Midbrain (tissue), 1 donor: ENCODE measurements at regions not wholly inside any gene's neighbourhood (a gene's known extent, or its start where the extent isn't known, plus 50 kb on each side); places are given as distances from the start of the nearest gene placed in this dataset.
"Not testable (repeated sequence)": the region's sequence is repeated elsewhere in the genome, so short reads cannot be mapped to it uniquely, and the experiment has no call there.

Experiments
- DNase-seq: peaks from one replicate; lab custom pipeline; 2025; lab: John Stamatoyannopoulos, UW

DNA sequence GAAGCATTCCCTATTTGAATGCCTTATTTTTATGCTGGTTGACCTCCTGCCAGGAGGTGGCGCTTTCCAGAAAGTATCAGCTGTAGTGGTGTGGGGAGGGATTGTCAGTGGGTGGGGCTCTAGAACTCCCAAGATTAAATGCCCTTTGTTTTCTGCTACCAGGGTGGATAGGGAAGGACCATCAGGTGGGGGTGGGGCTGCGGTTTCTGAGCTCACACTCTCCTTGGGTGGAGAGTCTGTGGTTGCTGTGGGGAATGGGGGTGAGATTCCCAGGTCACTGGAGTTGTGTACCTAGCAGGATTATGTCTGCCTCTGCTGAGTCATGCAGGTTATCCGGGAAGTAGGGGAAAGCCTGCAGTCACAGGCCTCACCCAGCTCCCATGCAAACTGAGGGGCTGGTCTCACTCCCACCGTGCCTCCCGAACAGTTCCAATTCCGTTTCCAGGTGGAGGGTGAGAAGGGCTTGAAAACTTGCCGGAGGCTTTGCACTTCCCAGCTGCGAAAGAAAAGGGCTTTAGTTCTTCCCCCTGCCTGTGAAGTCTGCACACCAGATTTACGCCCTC, 68.3 kb downstream of the ALG10B start:
- DNase-seq: no peak

DNA sequence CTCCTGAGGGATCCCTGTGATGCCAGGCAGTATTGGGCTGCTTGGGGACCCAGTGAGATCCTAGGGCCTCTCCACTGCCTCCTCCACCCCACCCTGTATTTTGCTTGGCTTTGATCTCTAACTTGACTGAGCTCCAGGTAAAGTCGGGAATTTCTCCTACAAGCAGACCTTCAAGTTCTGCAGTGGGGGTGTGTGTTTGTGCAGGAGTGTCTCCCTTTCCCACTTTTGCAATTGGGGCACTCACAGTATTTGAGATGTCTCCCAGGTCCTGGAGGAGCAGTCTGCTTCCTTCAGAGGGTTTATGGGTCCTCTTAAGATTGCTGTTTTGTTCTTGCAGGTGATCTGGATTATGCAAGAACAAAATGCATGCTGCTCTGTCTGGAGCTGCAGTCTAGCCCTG, 68.9 kb downstream of the ALG10B start:
- DNase-seq: no peak

DNA sequence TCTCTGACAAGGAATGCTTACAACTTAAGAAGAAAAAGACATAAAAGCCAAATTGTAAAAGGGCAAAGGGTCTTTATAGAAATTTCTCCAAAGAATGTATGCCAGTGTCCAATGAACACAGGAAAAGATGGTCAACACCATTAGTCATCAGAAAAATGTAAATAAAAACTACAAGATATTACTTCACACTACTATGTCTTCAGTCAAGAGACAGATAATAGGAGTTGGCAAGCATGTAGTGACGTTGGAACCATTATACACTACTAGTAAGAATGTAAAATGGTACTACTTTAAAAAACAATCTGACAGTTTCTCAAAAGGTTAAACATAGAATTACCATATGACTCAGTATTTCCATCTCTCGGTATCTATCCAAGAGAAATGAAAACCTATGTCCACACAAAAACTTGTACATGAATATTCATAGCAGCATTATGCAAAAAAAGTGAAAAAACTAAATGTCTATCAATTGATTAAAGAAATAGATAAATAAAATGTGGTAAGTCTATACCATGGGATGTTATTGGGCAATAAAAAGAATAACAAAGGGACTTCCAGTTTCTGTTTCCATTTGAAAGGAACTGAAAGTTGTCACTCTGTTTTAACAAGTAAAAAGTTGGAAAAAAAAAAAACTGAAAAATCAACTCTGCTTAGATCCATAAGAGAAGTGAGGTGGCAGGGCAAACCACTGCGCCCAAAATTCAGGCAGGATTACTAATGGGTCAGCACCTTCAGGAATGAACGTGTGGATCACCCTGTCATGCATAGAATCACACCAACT, 69.8 kb downstream of the ALG10B start:
- no peak for DNase-seq

DNA sequence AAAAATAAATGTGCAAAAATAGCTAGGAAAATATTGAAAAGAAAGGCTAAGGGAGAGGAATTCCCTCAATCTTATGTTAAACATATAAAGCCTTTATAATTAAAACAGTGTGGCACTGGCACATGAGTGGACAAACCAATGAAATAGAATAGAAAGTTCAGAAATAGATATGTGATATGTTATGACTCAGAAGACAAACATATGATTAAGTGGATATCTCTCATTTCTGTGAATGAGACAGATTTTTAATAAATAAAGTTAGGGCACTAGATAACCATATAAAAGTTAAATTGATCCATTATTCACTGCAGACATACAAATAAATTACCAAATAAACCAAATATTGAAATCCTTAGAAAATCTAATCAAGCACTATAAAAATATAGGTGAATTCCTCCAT, 73.0 kb downstream of the ALG10B start:
- no peak for DNase-seq

DNA sequence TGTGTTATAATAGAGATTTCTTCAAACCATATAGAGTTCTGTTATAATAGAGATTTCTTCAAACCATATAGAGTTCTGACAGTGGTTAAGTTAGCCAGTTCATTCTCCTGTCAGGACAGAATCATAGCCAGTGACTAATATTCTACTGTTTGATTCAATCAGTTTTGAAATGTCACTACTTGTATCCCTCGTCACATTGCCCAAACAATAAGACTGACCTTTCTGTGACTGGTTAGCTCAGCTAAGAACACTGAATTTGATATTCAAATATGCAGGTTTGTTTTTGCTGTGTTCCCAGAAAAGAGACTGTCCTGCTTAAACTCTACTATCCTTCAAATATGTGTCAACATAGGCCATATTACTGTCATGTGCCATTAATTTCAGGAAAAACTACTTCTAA, 74.4 kb downstream of the ALG10B start:
- DNase-seq: no peak

DNA sequence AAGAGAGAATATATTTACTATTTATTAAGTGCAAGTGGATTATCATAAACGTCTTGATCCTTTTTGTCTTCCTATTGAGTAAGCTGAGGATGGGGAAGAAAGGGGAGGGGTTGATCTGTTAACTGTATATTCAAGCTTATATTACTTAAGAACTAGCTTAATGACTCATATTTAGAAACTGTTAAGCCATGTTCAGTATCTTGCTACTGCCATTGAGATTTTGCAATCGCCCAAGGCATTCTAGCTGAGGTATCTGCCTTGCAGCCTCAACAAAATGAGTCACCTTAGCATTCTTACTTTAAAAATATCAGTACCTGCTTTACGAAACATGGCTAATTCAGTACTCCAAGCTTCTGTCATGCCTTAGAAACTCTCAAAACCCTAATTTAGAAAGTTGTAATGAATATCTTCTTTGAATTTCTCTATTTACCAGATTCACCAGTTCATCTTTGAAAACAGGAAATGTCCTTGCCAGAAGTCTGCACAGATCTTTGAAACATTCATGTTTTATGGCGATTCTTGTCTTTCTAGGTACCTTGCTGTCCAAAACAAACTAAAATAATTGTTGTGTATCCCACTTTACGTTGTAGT, 76.1 kb downstream of the ALG10B start:
- no peak for DNase-seq

DNA sequence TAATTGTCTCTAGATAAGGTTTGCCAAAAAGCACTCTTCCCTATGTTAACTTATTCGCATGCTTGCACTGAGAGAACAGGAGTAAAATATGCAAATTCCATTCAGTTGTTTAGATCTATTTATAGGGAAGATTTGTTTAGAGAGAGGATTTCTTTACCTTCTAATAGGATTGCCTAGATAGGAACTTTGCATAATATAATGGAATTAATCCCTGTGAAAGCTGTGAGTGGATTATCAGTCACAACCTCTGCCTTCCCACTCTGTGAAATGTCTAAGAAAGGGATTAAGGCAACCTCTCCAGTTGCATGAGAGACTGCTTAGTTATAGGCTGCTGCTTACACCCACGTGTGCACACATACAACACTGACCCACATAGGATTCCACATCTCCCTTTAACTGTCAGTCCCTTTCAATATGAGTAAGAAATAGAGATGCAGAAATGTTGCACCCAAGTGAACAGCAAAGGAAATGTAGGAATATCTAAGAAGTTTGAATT, 83.2 kb downstream of the ALG10B start:
- DNase-seq: no peak

DNA sequence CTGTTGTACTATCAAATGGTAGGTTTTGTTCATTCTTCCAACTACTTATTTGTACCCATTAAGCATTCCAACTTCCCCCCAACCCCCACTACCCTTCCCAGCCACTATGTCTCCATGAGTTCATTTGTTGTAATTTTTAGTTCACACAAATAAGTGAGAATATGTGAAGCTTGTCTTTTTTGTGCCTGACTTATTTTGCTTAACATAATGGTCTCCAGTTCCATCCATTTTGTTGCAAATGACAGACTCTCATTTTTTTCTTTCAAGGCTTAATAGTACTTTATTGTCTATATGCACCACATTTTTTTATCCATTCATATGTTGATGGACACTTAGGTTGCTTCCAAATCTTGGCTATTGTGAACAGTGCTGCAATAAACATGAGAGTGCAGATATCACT, 86.2 kb downstream of the ALG10B start:
- DNase-seq: no peak

DNA sequence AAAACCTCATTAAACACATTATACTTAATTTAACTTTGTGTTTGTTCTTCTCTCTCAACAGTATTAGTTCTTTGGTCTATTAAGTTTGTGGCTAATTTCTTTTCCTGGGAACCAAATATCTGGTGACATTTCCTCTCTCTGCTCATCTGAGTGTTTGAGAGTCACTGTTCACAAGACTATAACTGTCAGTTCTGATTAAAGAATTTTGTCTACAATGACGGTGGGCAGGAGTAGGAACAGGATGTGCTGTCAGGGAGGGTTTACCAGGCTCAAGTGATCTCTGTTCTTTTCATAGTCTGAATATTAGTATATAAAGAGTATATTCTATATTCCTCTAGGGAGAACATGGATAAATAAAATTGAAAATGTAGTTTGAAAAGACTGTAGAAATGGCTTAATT, 92.9 kb downstream of the ALG10B start:
- no peak for DNase-seq

DNA sequence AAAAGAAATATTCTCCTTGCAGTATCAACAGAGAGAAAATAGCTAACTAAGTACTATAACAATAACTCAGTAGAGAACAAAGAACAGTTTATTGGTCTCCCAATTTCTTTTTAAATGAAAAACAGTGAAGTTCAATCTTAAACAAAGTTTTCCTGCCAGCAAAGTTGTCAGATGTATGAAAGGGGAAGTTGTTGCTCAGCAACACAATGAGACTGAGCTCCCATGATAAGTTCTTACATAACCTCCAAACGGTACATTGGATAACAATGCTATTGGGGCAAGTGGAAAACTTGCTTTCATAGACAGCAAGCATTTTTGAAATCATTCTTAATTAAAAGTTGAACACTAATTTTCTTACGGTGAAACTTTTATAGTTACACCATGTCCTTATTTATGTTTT, 94.9 kb downstream of the ALG10B start:
- DNase-seq: no peak

DNA sequence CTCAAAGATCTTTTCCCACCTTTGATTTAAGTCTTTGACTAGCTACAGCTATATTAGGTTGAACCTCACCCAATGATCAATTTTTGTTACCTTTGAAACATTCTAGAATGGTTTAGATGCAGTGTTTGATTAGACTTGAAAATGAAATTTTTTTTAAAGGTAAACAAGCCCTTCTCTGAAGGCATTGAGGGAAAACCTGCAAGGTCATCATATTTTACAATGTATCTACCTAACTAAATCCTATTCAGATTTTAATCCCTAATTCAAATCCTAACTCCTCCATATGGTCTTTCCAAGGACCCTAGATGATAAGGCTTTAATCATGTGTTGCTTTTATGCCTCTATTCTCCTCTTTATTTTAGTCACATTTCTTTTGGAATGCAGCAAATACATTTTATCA, 95.4 kb downstream of the ALG10B start:
- no peak for DNase-seq

DNA sequence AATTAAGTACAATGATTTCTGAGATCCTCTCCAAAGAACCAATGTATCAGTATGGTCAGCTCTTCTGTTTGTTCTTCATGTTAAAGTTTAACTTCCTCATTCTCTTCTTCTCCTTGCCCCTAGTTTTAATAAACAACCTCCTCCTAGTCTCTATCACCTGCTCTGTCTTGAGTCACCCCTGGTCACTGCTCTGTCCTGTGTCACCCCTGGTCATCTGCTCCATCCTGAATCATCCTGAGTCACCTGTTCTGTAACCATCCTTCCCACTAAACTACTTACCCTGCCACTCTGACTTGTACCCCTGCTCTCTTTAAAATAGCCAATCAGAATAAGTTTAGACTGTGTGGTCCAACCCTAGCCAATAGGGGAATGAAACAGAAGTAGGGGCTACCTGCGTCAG, 100.5 kb downstream of the ALG10B start:
- DNase-seq: no peak

DNA sequence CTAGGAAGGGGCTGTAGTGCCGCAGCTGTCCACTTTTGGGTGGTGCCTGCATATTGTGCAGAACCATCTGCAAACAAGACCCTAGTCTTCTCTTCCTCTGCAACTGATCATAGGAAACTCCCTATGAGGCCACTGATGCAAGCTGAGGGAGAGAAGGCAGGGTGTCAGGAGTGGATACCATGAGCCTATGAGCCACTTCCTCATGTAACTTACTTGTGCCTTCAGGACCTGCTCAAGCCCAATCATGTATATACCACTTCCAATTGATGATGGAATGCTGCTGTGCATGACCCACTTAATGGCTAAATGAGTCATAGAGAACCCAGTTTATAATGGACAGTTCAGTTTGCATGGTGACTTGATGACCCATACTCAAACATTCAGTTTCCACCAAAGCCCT, 107.9 kb downstream of the ALG10B start:
- DNase-seq: no peak

DNA sequence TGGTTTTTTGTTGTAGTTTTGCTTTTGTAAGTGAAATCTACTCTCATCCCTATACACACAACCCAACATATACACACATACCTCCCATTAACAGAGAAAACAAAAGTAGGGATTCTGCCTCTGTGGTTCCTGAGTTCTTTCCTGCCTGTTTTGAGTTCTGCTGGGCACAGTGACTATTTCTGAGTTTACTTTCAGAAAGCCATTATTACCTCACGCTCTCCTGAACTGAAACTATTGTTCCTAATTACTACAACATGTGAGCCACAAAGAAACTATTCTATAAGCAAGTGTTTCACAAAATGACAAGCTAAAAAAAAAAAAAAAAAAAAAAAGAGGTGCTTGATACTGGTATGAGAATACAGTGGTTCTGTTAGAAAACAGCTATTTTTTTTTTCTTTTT, 110.9 kb downstream of the ALG10B start:
- no peak for DNase-seq

DNA sequence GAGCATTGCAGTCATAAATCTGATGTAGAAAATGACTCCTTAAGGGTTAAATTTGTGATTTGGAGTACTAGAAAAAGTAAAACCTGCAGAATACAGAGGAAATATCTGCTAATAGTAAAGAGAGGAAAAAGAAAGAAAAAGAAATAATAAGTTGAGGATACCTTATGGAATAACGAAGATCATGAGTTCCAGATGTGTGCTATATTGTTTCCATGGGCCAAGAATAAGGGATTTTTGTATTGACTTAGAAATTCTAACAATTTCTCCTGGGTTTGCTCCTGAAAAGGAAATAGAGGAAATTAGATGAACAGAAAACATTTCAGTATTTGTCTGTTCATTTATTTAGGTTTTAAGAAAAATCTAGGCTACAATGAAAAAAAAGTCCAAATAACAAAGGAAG, 115.3 kb downstream of the ALG10B start:
- no peak for DNase-seq

DNA sequence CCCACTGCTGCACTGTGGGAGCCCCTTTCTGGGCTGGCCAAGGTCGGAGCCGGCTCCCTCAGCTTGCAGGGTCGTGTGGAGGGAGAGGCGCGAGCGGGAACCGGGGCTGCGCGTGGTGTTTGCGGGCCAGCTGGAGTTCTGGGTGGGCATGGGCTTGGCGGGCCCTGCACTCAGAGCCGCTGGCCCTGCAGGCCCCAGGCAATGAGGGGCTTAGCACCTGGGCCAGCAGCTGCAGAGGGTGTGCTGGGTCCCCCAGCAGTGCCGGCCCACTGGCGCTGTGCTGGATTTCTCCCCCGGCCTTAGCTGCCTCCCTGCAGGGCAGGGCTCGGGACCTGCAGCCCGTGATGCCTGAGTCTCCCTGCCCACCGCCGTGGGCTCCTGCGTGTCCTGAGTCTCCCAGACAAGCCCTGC, 125.3 kb downstream of the ALG10B start:
- DNase-seq: not testable (repeated sequence)

DNA sequence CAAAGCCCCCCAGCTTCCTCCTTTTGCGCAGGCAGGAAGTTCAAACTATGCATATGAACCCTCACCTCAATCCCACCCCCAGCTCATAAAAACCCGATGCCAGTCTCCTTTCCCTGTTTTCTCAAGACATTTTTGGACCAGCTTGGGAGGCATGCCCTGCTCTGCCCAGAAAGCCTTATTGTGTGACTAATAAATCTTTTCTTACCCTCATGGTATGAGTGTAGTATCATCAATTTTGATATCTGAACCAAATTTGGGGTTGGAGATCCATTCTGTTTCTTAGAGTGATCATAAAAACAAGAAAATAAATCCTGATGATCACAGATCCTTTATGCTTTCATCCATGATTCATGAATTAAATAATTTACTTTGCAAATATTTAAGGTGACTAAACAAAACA, 128.5 kb downstream of the ALG10B start:
- DNase-seq: no peak

DNA sequence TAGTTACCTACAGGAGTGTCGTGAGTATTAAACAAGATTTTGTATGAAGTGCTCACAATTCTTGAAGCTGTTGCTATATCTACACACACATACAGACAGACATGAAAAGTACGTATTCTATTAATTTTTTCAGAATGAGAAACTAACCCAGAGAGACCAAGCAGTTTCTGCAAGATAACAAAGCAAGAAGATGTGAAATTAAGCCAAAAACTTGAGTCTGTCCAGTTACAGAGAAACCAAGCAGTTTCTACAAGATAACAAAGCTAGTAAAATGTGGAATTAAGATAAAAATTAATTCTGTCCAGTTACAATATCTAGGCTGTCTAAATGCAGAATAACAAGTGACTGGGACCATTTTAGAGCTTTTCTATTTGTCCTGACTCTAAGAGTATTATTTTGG, 132.4 kb downstream of the ALG10B start:
- no peak for DNase-seq

DNA sequence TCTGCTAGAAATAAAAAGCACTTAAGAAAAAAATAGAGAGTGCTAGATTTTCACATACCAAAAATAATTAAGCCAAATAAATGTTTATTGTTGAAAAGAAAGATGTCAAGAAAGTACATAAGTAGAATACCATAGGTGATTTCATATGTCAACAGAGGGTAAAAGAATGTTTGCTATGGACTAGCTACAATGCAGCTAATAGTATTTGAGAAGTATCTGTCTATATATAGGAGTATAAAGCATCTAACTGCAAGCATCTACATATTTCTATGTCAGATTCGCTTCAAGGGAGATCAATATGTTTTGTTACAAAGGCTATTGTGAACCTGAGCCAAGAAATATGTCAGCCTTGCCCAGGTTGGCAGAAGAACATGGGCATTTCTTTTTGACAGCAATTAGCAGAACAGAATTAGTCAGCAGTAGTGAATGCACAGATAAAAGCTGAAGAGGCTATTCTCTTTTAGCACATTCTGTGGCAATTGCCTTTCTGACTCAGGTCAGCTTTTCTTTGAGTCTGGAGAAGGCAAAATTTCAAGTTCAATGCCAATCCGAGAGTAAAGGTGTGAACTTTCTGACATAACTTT, 140.1 kb downstream of the ALG10B start:
- DNase-seq: no peak

DNA sequence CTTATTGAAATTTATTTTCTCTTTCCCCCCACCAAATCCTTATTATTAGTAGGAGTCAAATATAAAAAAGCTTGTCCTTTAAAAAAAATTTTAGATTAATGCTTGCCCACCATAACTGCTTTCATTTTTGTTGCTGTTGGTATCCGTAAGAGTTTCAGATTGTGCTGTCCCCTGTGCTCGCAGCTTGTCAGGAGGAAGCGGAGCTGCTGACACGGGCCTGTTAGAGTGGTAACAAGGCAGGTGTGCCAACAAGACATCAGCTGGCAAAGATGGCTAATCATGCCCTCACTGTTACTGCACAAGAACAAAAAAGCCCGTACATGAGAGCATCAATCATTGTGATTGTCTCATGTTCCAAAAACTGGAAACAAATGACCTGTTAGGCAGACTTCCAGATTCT, 148.4 kb downstream of the ALG10B start:
- DNase-seq: no peak

DNA sequence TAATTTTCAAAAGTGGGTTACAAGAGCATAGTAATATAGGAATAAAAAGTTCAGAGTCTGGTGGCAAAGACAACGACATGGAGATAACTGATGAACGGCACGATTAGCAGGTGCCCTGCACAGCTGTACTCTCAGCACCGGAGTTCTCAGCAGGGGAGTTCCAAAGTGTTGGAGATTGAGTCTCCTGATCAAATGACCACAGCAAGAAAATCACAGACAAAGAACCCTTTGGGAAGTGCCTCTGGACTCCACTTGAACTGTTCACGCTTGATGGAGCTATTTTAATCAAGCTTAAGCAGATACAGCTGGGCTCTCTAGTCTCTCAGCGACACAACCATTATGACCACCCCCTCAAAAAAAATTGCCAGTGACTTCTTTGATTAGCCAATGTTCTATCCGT, 153.1 kb downstream of the ALG10B start:
- DNase-seq: no peak

DNA sequence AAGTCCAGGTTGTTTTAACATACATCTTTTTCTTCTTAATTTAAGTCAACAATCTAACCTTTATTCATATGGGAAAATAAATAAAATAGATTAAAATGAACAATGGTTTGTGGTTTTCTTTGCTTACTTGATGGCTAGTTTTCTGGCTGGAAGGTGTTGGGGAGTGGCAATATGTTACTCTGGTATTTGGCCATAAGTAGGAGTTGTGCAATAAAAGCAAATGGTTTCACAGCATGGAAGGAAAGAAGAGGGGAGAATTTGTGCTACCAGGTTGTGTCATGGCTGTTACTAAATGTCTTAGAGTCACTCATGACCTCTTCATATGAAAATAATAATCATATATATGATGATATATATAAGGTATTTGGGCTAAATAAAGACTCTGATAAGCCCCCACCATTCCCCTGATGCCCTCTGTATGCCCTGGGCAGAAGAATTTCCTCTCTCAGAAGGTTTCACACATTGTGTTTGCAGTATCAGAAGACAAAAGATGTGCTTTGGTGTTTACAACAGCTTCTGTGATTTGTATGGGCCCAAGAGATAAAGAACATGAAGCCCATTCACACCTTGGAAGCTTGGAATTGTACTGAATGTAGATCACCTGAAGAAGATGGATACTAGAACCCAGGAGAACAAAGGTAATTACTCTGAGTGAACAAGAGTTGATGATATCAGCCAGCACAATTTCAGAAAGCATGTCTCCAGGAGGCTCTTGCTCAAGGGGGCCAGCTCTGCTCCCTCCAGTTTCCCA, 160.9 kb downstream of the ALG10B start:
- no peak for DNase-seq
